ENCODE measurements at regions not wholly inside any gene's neighbourhood (a gene's known extent, or its start where the extent isn't known, plus 50 kb on each side); places are given as distances from the start of the nearest gene placed in this dataset.
"Not testable (repeated sequence)": the region's sequence is repeated elsewhere in the genome, so short reads cannot be mapped to it uniquely, and the experiment has no call there.

DNA sequence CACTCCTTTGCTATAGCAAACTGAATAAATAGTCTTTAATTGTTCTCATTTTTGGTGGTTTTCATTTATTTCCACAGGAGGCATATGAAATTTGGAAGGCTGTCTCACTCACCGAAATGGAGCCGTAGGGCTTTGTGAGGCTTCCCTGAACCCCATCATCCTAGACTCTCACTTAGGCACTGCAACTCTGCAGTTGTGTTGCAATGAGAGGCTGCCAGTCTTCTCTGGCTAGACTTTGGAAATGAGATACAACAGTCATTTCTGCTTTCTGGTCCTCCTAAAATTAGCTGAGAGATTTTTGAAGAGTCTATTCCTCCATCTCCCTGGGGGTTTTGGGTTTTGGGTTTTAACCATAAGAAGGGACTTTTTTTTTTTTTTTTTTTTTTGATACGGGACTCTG lies 146.5 kb downstream of the SH3BGRL start:
- no peak for DNase-seq (ENCODE audit: low spot score)
- in situ Hi-C loops (cut with HindIII; ENCODE audit: low sequenced_read_pairs) = no loop called here

DNA sequence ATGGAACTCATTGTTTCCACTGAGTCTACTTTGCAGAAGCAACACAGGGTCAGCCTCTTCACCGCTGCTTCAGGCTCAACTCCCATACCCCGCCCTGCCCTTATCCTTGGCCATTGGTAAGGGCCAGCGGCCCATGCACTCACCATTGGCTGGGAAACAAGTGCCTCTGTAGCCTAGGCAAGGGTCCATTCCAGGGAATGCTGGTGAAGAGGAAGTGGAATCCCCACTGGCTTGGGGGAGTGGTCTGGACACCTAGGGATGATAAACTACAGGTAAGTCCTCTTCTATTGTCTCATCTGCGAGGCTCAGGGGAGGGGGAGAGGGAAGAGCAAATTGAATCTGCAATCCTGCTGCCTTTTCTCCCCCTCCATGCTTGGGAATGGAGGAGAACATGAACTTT lies 153.1 kb downstream of the SH3BGRL start:
- in situ Hi-C loops (cut with HindIII; ENCODE audit: low sequenced_read_pairs) = no loop called here
- DNase-seq (ENCODE audit: low spot score) = no peak

DNA sequence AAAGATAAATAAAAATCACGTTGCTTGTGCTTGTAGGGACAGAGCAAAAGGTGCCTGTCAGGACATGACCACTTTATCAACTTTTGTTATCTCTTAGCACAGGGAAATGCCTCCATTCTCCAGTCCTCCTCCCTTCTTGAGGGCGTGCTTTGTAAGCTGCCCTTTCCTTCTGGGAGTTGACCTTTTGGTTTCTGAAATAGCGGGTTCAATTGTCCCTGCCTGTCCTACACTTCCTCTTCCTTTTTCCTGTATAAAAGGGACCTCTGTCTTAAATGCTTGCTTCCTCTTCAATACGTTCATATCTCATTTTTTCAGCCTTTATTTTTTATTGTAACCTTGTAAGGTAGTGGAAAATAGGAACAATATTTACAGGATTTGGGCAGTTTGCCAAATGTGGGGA lies 153.5 kb downstream of the SH3BGRL start:
- in situ Hi-C loops (cut with HindIII; ENCODE audit: low sequenced_read_pairs) = no loop called here

DNA sequence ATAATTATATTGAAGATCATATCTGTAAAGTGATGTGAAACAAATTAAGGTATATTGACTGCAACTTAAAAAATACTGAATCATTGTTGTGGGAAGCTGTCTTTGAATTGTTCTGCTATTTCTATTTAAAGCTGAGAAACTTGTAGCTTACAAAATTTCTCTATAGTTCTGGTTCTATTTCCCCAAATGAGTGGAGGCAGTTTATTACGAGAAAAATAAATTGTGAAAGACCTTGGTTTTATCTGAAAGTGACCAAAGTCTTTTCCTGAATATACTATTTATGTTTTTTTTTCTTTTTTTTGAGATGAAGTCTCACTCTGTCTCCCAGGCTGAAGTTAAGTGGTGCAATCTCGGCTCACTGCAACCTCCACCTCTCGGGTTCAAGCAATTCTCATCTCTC lies 165.4 kb downstream of the SH3BGRL start:
- DNase-seq (ENCODE audit: low spot score) = no peak
- in situ Hi-C loops (cut with HindIII; ENCODE audit: low sequenced_read_pairs) = no loop called here

More for the DNA sequence above, 153.5 kb downstream of the SH3BGRL start:
- no peak for DNase-seq (ENCODE audit: low spot score)

DNA sequence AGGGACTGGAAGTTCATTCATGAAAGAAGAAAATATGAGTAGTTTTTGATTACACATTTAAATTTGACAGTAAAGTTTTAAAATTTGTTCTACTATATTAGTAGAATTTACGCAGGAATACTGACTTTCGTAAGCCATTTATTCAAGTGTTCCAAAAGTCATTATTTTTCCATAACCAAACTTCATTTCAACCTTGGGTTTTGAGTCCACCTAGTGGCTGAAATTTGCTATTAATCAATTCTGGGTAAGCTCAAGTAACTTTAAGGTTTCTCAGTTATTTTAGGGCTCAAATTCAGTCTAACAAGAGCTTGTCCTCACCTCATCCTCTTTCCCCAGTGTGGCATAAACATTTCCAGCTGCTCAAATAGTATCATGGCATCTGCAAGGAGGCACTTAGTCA lies 175.4 kb downstream of the SH3BGRL start:
- peak; percentile 7 for DNase-seq (ENCODE audit: low spot score)
- in situ Hi-C loops (cut with HindIII; ENCODE audit: low sequenced_read_pairs) = no loop called here

DNA sequence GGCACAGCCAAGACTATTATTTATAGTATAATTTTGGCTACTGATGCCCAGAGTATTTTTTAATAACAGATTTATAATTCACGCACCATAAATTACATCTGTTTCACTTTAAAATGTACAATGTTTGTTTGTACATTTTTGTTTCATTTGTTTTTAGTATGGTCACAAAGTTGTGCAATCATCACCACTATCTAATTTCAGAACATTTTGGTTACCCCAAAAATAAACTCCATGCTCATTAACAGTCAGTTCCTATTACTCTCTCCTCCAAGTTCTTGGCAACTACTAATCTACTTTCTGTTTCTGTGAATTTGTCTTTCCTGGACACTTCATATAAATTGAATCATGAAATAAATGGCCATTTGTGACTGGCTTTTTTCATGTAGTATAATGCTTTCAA lies 176.7 kb downstream of the SH3BGRL start:
- no peak for DNase-seq (ENCODE audit: low spot score)
- in situ Hi-C loops (cut with HindIII; ENCODE audit: low sequenced_read_pairs) = no loop called here

DNA sequence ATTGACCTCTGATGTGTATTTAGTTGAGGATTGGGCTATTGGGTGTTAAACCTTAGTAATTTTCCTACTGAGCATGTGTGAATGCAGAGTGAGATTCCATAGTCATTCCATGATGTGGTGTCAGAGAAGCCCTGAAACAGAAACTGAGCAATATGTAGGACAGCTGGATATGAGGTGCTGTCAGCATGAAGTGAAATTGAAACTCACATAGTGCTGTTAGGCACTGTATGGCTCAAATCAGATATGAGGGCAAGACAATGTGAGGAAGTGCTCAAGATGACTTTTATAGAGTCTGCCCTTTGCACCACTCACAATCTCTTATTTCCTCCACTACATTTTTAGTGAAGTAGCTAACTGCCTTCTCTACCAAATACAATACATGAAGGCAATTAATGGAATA lies 188.3 kb downstream of the SH3BGRL start:
- DNase-seq (ENCODE audit: low spot score) = no peak
- in situ Hi-C loops (cut with HindIII; ENCODE audit: low sequenced_read_pairs) = no loop called here

DNA sequence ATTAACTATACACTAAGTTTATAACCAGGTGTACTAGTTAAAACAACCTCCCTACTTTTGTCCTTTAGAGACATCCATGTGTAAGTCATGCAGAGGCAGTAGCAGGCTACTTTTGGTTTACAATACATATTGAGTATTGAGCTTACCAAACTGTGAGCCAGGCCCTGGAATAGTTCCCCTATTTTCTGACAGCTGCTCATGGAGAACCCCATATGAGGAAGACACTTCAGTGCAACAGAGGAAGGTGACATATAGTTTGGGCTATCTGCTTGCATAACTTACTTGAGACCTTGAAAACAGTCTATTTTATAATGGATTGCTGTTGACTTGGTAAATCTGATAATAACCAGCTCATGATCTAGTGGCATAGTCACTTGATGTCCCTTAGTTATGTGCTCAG lies 190.5 kb downstream of the SH3BGRL start:
- DNase-seq (ENCODE audit: low spot score) = no peak
- in situ Hi-C loops (cut with HindIII; ENCODE audit: low sequenced_read_pairs) = no loop called here

DNA sequence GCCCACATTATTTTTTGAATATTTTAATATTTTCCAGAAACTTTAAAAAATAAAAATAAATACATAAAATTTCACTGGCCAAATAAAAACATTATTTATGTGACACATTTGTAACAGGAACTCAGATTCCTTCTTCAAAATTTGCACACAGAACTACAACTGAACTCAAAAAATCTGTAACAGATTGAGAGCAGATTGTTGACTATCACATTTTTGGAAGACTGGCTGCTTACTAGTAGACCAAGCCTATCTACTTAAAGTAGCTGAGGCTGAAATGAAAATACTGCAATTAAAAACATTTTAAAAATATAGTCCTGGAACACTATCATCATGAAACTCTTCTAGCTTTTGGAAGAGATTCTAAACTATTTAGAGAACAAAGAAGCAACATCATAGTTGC lies 203.9 kb downstream of the SH3BGRL start:
- no peak for DNase-seq (ENCODE audit: low spot score)
- in situ Hi-C loops (cut with HindIII; ENCODE audit: low sequenced_read_pairs) = no loop called here

DNA sequence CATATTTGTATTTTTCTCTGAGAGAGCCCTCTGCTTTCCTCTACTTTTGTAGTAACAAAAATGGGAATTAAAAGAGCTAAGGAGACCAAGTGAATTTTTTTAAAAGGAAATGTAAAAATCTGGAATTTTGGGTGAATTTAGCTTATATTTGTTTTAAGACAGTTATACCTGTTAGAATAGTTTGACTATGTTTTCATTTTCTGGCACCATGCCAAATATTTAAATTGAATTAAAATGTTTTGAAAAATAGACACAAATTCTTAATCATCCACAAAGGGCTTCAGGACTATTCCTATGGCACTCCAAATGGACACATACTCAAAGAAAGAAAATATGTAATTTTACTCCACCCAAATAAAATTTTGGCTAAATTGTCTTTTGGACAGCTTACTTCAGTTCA lies 209.6 kb downstream of the SH3BGRL start:
- DNase-seq (ENCODE audit: low spot score) = no peak

DNA sequence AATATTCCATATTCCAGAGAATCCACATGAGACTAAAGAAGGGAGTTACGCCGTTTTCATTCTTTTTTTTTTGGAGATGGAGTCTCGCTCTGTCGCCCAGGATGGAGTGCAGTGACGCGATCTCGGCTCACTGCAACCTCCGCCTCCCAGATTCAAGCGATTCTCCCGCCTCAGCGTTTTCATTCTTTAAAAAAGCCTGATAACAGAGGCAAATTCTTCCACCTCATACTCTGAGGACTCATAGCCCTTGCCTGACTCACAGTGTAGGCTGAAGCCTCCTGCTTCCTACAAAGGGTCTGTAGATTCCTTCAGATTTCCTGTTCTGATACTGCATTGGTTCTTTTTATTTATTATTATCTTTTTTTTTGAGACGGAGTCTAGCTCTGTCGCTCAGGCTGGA lies 210.5 kb downstream of the SH3BGRL start:
- in situ Hi-C loops (cut with HindIII; ENCODE audit: low sequenced_read_pairs) = no loop called here
- no peak for DNase-seq (ENCODE audit: low spot score)

More for the DNA sequence above, 209.6 kb downstream of the SH3BGRL start:
- in situ Hi-C loops (cut with HindIII; ENCODE audit: low sequenced_read_pairs) = no loop called here

DNA sequence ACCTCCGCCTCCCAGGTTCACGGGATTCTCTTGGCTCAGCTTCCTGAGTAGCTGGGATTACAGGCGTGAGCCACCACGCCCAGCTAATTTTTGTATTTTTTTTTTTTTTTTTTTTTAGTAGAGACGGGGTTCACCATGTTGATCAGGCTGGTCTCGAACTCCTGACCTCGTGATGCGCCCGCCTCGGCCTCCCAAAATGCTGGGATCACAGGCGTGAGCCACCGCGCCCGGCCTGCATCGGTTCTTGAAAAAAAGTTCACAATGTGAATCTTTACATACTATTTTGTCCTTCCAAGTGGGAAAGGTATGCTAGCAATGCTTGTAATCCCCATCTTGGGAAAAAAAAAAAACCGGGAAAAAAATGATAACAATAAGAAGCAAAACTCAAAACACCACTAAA lies 211.0 kb downstream of the SH3BGRL start:
- DNase-seq (ENCODE audit: low spot score); in situ Hi-C loops (cut with HindIII; ENCODE audit: low sequenced_read_pairs): not testable (repeated sequence)

DNA sequence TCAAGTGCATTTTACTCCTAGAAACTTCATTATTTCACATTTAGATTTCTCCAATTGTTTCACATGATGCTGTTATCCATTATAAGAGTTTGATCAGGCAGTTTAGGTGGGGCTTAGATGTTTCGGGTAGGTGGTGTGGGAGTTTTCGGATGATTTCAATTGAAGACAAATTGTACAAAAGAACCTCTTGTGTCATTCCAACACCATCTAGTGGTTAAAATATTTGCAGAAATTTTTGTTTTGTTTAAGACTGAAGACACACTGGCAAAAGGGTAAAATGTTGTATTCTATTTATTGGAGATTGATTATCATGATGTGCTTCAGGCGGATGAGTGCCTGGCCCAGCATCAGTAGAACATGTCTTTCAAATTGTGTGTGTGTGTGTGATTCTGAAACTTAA lies 212.7 kb downstream of the SH3BGRL start:
- peak; percentile 0 for DNase-seq (ENCODE audit: low spot score)
- in situ Hi-C loops (cut with HindIII; ENCODE audit: low sequenced_read_pairs) = no loop called here

Measured in G401 (cell line).